T-helper 17 cell (primary cell): ENCODE measurements at regions not wholly inside any gene's neighbourhood (a gene's known extent, or its start where the extent isn't known, plus 50 kb on each side); places are given as distances from the start of the nearest gene placed in this dataset.

Source experiments
- ATAC-seq: fragments of 150-1000 bp; cut with Tn5 transposase; 2 replicates; pipeline ENCODE4 v1.10.0; 2021; ENCODE audit warnings: mild to moderate bottlenecking, moderate library complexity
- DNase-seq, 3 donors: peaks; one replicate each; pipeline versions ENCODE4 v3.0.0 to v3.0.0-alpha.2; 2020 to 2021
- H3K9me3 ChIP-seq: one replicate; pipeline ENCODE4 v1.7.0; 2013; ENCODE audit warnings: low read length, mild to moderate bottlenecking; ENCODE audit not compliant: control insufficient read depth, poor library complexity, severe bottlenecking
- H3K27ac Mint-ChIP-seq: one replicate; pipeline ENCODE4 v1.8.0; 2022; ENCODE audit warnings: mild to moderate bottlenecking, moderate library complexity, mixed read lengths
- H3K27me3 Mint-ChIP-seq: one replicate; pipeline ENCODE4 v1.8.0; 2022; ENCODE audit warnings: mixed read lengths
- H3K36me3 Mint-ChIP-seq: one replicate; pipeline ENCODE4 v1.8.0; 2022; ENCODE audit warnings: low read depth, mixed read lengths
- H3K4me1 Mint-ChIP-seq: one replicate; pipeline ENCODE4 v1.8.0; 2022; ENCODE audit warnings: mild to moderate bottlenecking, mixed read lengths
- H3K4me3 Mint-ChIP-seq: one replicate; pipeline ENCODE4 v1.8.0; 2022; ENCODE audit warnings: mild to moderate bottlenecking, moderate library complexity, mixed read lengths

GRCh38 chr3:148147903-148148302 is 549.8 kb upstream of the AGTR1 start:
- Mint-ChIP-seq H3K4me3 (no peak overlapping the region), H3K27ac (no peak overlapping the region), H3K36me3 (no peaks in the 10 kb centered on the region), H3K27me3 (no peaks in the 10 kb centered on the region), H3K4me1 (no peaks in the 10 kb centered on the region)
- ATAC-seq (no peak), DNase-seq (no peak)
- no peaks in the 10 kb centered on the region for H3K9me3 ChIP-seq

GRCh38 chr3:148149556-148149955 is 548.1 kb upstream of the AGTR1 start:
- Mint-ChIP-seq H3K4me3 (no peak overlapping the region), H3K27me3 (no peaks in the 10 kb centered on the region), H3K36me3 (no peaks in the 10 kb centered on the region), H3K27ac (no peak overlapping the region), H3K4me1 (no peaks in the 10 kb centered on the region)
- H3K9me3 ChIP-seq, result no peaks in the 10 kb centered on the region
- no peak for ATAC-seq
- no peak for DNase-seq

GRCh38 chr3:148150141-148150540 is 547.6 kb upstream of the AGTR1 start:
- ATAC-seq (no peak), DNase-seq (no peak)
- H3K27ac Mint-ChIP-seq, result no peak overlapping the region
- H3K36me3 Mint-ChIP-seq, result no peaks in the 10 kb centered on the region
- no peaks in the 10 kb centered on the region for H3K27me3 Mint-ChIP-seq
- no peaks in the 10 kb centered on the region for H3K9me3 ChIP-seq
- H3K4me3 Mint-ChIP-seq, result no peak overlapping the region
- no peaks in the 10 kb centered on the region for H3K4me1 Mint-ChIP-seq

- no peak for ATAC-seq
- Mint-ChIP-seq H3K4me3 (no peak overlapping the region), H3K36me3 (no peaks in the 10 kb centered on the region), H3K27me3 (no peaks in the 10 kb centered on the region), H3K4me1 (no peaks in the 10 kb centered on the region), H3K27ac (no peak overlapping the region)
- H3K9me3 ChIP-seq, result peaks cover 2% of the 10 kb centered on the region
- DNase-seq, result no peak
These were observed 539.5 kb upstream of the AGTR1 start for GRCh38 chr3:148158210-148158609.

GRCh38 chr3:148162132-148162531 is 535.6 kb upstream of the AGTR1 start:
- ATAC-seq (no peak), DNase-seq (no peak)
- no peaks in the 10 kb centered on the region for H3K4me1 Mint-ChIP-seq
- H3K9me3 ChIP-seq, result peaks cover 2% of the 10 kb centered on the region
- H3K36me3 Mint-ChIP-seq, result no peaks in the 10 kb centered on the region
- no peaks in the 10 kb centered on the region for H3K27me3 Mint-ChIP-seq
- H3K4me3 Mint-ChIP-seq, result no peak overlapping the region
- H3K27ac Mint-ChIP-seq, result no peak overlapping the region

- no peaks in the 10 kb centered on the region for H3K4me1 Mint-ChIP-seq
- H3K9me3 ChIP-seq, result no peaks in the 10 kb centered on the region
These were observed 529.4 kb upstream of the AGTR1 start for GRCh38 chr3:148168347-148168746.

GRCh38 chr3:148173851-148174250 is 523.9 kb upstream of the AGTR1 start:
- H3K9me3 ChIP-seq, result no peaks in the 10 kb centered on the region
- Mint-ChIP-seq H3K27ac (no peak overlapping the region), H3K36me3 (no peaks in the 10 kb centered on the region), H3K4me1 (no peaks in the 10 kb centered on the region), H3K27me3 (no peaks in the 10 kb centered on the region), H3K4me3 (no peak overlapping the region)
- DNase-seq (no peak), ATAC-seq (no peak)

More at GRCh38 chr3:148168347-148168746, 529.4 kb upstream of the AGTR1 start:
- no peak for DNase-seq
- Mint-ChIP-seq H3K27ac (no peak overlapping the region), H3K4me3 (no peak overlapping the region), H3K36me3 (no peaks in the 10 kb centered on the region), H3K27me3 (no peaks in the 10 kb centered on the region)
- ATAC-seq, result no peak

- no peaks in the 10 kb centered on the region for H3K9me3 ChIP-seq
- Mint-ChIP-seq H3K4me1 (no peaks in the 10 kb centered on the region), H3K36me3 (no peaks in the 10 kb centered on the region), H3K27me3 (no peaks in the 10 kb centered on the region), H3K4me3 (no peak overlapping the region), H3K27ac (no peak overlapping the region)
- DNase-seq (no peak), ATAC-seq (no peak)
These were observed 522.5 kb upstream of the AGTR1 start for GRCh38 chr3:148175214-148175613.

- DNase-seq, result no peak
- no peak for ATAC-seq
- Mint-ChIP-seq H3K4me3 (no peak overlapping the region), H3K36me3 (no peaks in the 10 kb centered on the region), H3K4me1 (no peaks in the 10 kb centered on the region), H3K27ac (no peak overlapping the region), H3K27me3 (no peaks in the 10 kb centered on the region)
- no peaks in the 10 kb centered on the region for H3K9me3 ChIP-seq
These were observed 519.2 kb upstream of the AGTR1 start for GRCh38 chr3:148178503-148178902.

GRCh38 chr3:148184798-148185197 is 512.9 kb upstream of the AGTR1 start:
- ATAC-seq, result no peak
- no peaks in the 10 kb centered on the region for H3K27me3 Mint-ChIP-seq

GRCh38 chr3:148186881-148187280 is 510.8 kb upstream of the AGTR1 start:
- DNase-seq (no peak), ATAC-seq (no peak)
- H3K4me3 Mint-ChIP-seq, result no peak overlapping the region
- no peaks in the 10 kb centered on the region for H3K36me3 Mint-ChIP-seq
- H3K27ac Mint-ChIP-seq, result no peak overlapping the region
- H3K9me3 ChIP-seq, result no peaks in the 10 kb centered on the region
- no peaks in the 10 kb centered on the region for H3K27me3 Mint-ChIP-seq
- no peaks in the 10 kb centered on the region for H3K4me1 Mint-ChIP-seq

More at GRCh38 chr3:148184798-148185197, 512.9 kb upstream of the AGTR1 start:
- Mint-ChIP-seq H3K4me1 (no peaks in the 10 kb centered on the region), H3K4me3 (no peak overlapping the region), H3K27ac (no peak overlapping the region), H3K36me3 (no peaks in the 10 kb centered on the region)
- no peak for DNase-seq
- H3K9me3 ChIP-seq, result no peaks in the 10 kb centered on the region

- Mint-ChIP-seq H3K36me3 (no peaks in the 10 kb centered on the region), H3K27me3 (no peaks in the 10 kb centered on the region), H3K4me3 (no peak overlapping the region), H3K27ac (no peak overlapping the region), H3K4me1 (no peaks in the 10 kb centered on the region)
- no peak for ATAC-seq
- H3K9me3 ChIP-seq, result no peaks in the 10 kb centered on the region
- DNase-seq, result no peak
These were observed 510.4 kb upstream of the AGTR1 start for GRCh38 chr3:148187296-148187695.

- H3K27ac Mint-ChIP-seq, result no peak overlapping the region
- no peaks in the 10 kb centered on the region for H3K36me3 Mint-ChIP-seq
- no peak overlapping the region for H3K4me3 Mint-ChIP-seq
- no peaks in the 10 kb centered on the region for H3K4me1 Mint-ChIP-seq
- H3K27me3 Mint-ChIP-seq, result no peaks in the 10 kb centered on the region
- no peaks in the 10 kb centered on the region for H3K9me3 ChIP-seq
- ATAC-seq (no peak), DNase-seq (no peak)
These were observed 507.2 kb upstream of the AGTR1 start for GRCh38 chr3:148190441-148190990.

- no peaks in the 10 kb centered on the region for H3K4me1 Mint-ChIP-seq
- H3K9me3 ChIP-seq, result no peaks in the 10 kb centered on the region
- DNase-seq (no peak), ATAC-seq (no peak)
- no peaks in the 10 kb centered on the region for H3K27me3 Mint-ChIP-seq
- no peak overlapping the region for H3K4me3 Mint-ChIP-seq
- no peaks in the 10 kb centered on the region for H3K36me3 Mint-ChIP-seq
- no peak overlapping the region for H3K27ac Mint-ChIP-seq
These were observed 505.7 kb upstream of the AGTR1 start for GRCh38 chr3:148191966-148192365.
